Activated CD8-positive, alpha-beta memory T cell treated with anti-CD3 and anti-CD28 coated beads, Interleukin-2, amount 10 ng/mL, durations not matched to agents 7 days and 5 days (primary cell): ENCODE measurements at regions not wholly inside any gene's neighbourhood (a gene's known extent, or its start where the extent isn't known, plus 50 kb on each side); places are given as distances from the start of the nearest gene placed in this dataset.
"Not testable (repeated sequence)": the region's sequence is repeated elsewhere in the genome, so short reads cannot be mapped to it uniquely, and the experiment has no call there.

Source experiments
- ATAC-seq: fragments of 150-1000 bp; cut with Tn5 transposase; one replicate; pipeline ENCODE4 v1.10.0; 2021; ENCODE audit warnings: moderate library complexity
- CTCF ChIA-PET: fragments of 350-600 bp; sonication (Branson Sonifier 250); formaldehyde crosslinking; loops from one replicate; lab custom pipeline; 2021; ENCODE audit warnings: antibody characterized with exemption; lab: Charles Lee
- DNase-seq: peaks from one replicate; pipeline ENCODE4 v3.0.0-alpha.2; 2020
- H3K27ac Mint-ChIP-seq: one replicate; pipeline ENCODE4 v1.8.0; 2021; ENCODE audit warnings: mild to moderate bottlenecking, mixed read lengths
- H3K27me3 Mint-ChIP-seq: one replicate; pipeline ENCODE4 v1.8.0; 2021; ENCODE audit warnings: mixed read lengths
- H3K36me3 Mint-ChIP-seq: one replicate; pipeline ENCODE4 v1.8.0; 2021; ENCODE audit warnings: mild to moderate bottlenecking, mixed read lengths
- H3K4me1 Mint-ChIP-seq: one replicate; pipeline ENCODE4 v1.8.0; 2021; ENCODE audit warnings: mixed read lengths
- H3K4me3 Mint-ChIP-seq: one replicate; pipeline ENCODE4 v1.8.0; 2021; ENCODE audit warnings: mild to moderate bottlenecking, moderate library complexity, mixed read lengths
- H3K9me3 Mint-ChIP-seq: one replicate; pipeline ENCODE4 v1.8.0; 2022; ENCODE audit warnings: low read depth, mixed read lengths

- ATAC-seq (no peak), DNase-seq (no peak)
- Mint-ChIP-seq H3K27me3 (peaks cover 16% of the 10 kb centered on the region), H3K4me1 (peaks cover 3% of the 10 kb centered on the region), H3K36me3 (no peaks in the 10 kb centered on the region), H3K4me3 (no peak overlapping the region), H3K9me3 (peaks cover 4% of the 10 kb centered on the region), H3K27ac (no peak overlapping the region)
- CTCF ChIA-PET = no interaction called here
These were observed 150.6 kb downstream of the RHOU start for GRCh38 chr1:228885845-228886244.

- DNase-seq = no peak
- H3K4me3 Mint-ChIP-seq = no peak overlapping the region
- no peak overlapping the region for H3K27ac Mint-ChIP-seq
- CTCF ChIA-PET = interaction anchor here (0.9 kb wide), 1 partner anchor 17 kb away, joined by 3 read pairs; no protein-coding TSS in a partner anchor
- H3K36me3 Mint-ChIP-seq = no peaks in the 10 kb centered on the region
- peaks cover 4% of the 10 kb centered on the region for H3K9me3 Mint-ChIP-seq
- peaks cover 16% of the 10 kb centered on the region for H3K27me3 Mint-ChIP-seq
- no peak for ATAC-seq
- H3K4me1 Mint-ChIP-seq = peaks cover 3% of the 10 kb centered on the region
These were observed 151.8 kb downstream of the RHOU start for GRCh38 chr1:228887101-228887500.

DNA sequence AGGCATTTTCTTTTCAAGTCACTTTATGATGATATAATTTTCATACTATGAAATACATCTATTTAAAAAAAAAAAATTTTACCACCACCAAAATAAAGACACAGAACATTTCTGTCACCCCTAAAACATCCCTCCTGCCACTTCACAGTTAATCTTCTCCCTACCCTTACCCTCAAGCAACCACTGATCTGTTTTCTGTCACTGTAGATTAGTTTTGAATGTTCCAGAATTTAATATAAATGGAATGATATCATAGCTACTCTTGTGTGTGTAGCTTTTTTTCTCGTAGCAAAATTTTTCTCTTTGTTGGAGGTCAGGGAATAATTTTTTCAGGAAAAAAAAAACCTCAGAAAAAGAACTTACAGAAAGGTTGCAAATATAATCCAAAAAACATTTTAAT lies 152.7 kb downstream of the RHOU start:
- H3K9me3 Mint-ChIP-seq = peaks cover 4% of the 10 kb centered on the region
- no peak for DNase-seq
- ATAC-seq = no peak
- CTCF ChIA-PET = no interaction called here
- no peak overlapping the region for H3K27ac Mint-ChIP-seq
- peaks cover 3% of the 10 kb centered on the region for H3K4me1 Mint-ChIP-seq
- peaks cover 16% of the 10 kb centered on the region for H3K27me3 Mint-ChIP-seq
- H3K4me3 Mint-ChIP-seq = no peak overlapping the region
- no peaks in the 10 kb centered on the region for H3K36me3 Mint-ChIP-seq

GRCh38 chr1:228889289-228889688 lies 154.0 kb downstream of the RHOU start:
- H3K27ac Mint-ChIP-seq = no peak overlapping the region
- no peaks in the 10 kb centered on the region for H3K36me3 Mint-ChIP-seq
- ATAC-seq = no peak
- H3K4me1 Mint-ChIP-seq = peaks cover 3% of the 10 kb centered on the region
- peaks cover 2% of the 10 kb centered on the region for H3K9me3 Mint-ChIP-seq
- H3K27me3 Mint-ChIP-seq = peaks cover 19% of the 10 kb centered on the region
- no peak for DNase-seq
- CTCF ChIA-PET = no interaction called here
- H3K4me3 Mint-ChIP-seq = no peak overlapping the region

DNA sequence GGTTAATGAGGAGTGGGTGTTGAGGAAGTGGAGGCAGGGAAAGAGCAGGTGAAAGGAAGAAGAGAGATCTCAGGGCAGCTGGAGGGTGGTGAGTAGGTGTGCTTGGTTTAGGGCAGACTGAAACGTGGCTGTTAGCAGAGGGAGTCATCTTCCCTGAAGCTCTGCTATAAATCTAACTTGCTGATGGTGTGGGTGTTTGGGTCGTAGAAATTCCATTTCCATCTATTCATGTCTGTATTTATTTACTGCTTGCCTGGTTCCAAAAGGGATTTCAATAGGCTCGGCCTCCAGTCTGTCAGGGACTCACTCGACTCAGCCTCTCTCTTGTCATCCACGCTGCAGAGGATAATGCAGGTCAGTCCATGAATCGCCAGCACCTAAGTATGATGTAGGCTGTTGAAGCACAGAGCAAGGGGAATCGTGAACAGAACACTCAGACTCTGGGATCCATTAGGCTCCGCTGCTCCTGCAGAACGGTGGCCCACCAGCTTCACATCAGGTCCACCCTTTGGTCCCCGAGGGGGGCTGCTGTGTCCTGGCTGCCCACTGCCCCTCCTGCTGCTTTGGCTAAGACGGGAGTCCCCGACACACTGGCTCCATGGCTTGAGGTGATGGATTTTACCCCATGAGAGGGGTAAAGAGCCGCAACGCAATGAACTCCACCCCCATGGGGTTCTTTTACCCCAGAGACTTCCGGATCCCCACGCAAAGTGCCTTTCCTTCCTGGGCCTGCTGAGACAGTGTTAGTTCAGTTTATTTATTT lies 156.2 kb downstream of the RHOU start:
- no peaks in the 10 kb centered on the region for H3K36me3 Mint-ChIP-seq
- CTCF ChIA-PET = interaction anchor here (0.8 kb wide), 2 partner anchors 99 to 157 kb away, joined by 3 read pairs; no protein-coding TSS in a partner anchor
- no peaks in the 10 kb centered on the region for H3K9me3 Mint-ChIP-seq
- peaks cover 3% of the 10 kb centered on the region for H3K4me1 Mint-ChIP-seq
- DNase-seq = no peak
- peaks cover 19% of the 10 kb centered on the region for H3K27me3 Mint-ChIP-seq
- no peak overlapping the region for H3K27ac Mint-ChIP-seq
- H3K4me3 Mint-ChIP-seq = no peak overlapping the region
- no peak for ATAC-seq

DNA sequence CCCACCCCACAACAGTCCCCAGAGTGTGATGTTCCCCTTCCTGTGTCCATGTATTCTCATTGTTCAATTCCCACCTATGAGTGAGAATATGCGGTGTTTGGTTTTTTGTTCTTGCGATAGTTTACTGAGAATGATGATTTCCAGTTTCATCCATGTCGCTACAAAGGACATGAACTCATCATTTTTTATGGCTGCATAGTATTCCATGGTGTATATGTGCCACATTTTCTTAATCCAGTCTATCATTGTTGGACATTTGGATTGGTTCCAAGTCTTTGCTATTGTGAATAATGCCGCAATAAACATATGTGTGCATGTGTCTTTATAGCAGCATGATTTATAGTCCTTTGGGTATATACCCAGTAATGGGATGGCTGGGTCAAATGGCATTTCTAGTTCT lies 156.9 kb downstream of the RHOU start:
- ATAC-seq, H3K4me1 Mint-ChIP-seq, H3K4me3 Mint-ChIP-seq, DNase-seq, H3K36me3 Mint-ChIP-seq, CTCF ChIA-PET, H3K27ac Mint-ChIP-seq, H3K9me3 Mint-ChIP-seq: not testable (repeated sequence)
- peaks cover 16% of the 10 kb centered on the region for H3K27me3 Mint-ChIP-seq

DNA sequence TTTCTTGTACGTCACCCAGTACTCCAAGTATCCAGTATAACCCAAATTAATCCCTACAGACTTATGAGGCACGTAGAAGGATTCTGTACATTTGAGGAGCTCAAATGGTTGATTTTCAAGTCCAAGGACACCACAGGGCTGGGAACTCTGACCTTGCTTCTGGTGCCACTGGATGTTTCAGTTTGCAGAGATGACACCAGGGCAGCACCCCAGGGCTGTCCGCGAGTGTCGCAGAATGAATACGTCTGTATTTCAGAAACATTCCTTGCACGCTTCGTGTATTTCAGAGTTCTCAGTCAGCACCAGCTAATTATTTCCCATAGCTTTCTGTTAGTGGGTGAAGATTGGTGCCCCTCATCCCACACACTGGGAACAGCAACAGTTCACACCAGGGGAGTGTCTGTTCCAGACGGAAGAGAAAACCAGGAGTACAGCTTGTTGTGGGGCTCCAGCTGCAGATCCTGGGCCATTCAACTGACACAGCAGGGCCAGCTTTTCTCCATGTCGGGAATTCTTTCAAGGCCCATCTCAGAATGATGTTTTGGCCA lies 159.2 kb downstream of the RHOU start:
- H3K4me3 Mint-ChIP-seq = no peak overlapping the region
- CTCF ChIA-PET = no interaction called here
- ATAC-seq = no peak
- no peak overlapping the region for H3K27ac Mint-ChIP-seq
- H3K27me3 Mint-ChIP-seq = peaks cover 8% of the 10 kb centered on the region
- no peaks in the 10 kb centered on the region for H3K9me3 Mint-ChIP-seq
- no peak for DNase-seq
- H3K36me3 Mint-ChIP-seq = no peaks in the 10 kb centered on the region
- H3K4me1 Mint-ChIP-seq = no peaks in the 10 kb centered on the region

DNA sequence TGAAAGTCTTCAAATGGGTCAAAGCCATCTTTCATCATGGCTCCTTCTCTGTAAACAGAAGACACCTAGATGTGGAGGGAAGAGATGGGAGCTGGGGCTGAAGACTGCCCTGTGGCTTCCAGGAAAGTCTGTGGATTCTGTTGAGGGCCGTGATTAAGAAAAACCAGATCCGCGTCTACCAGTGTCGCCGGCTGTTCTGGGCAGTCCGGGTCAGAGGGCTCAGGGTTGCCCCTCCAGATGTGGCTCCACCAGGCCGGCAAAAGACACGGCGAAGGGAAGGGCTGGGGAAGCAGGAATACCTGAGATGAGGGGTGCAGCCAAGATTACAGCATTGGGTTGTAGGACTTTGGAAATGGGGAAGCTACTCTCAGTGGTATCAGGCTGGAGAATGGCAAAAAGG lies 162.6 kb downstream of the RHOU start:
- ATAC-seq (no peak), DNase-seq (no peak)
- no peaks in the 10 kb centered on the region for H3K9me3 Mint-ChIP-seq
- CTCF ChIA-PET = no interaction called here
- H3K4me1 Mint-ChIP-seq = no peaks in the 10 kb centered on the region
- H3K27me3 Mint-ChIP-seq = peaks cover 3% of the 10 kb centered on the region
- H3K36me3 Mint-ChIP-seq = no peaks in the 10 kb centered on the region
- H3K27ac Mint-ChIP-seq = no peak overlapping the region
- H3K4me3 Mint-ChIP-seq = no peak overlapping the region

- ATAC-seq (no peak), DNase-seq (no peak)
- Mint-ChIP-seq H3K27ac (no peak overlapping the region), H3K4me1 (no peaks in the 10 kb centered on the region), H3K36me3 (no peaks in the 10 kb centered on the region), H3K9me3 (no peaks in the 10 kb centered on the region), H3K27me3 (peaks cover 3% of the 10 kb centered on the region), H3K4me3 (no peak overlapping the region)
- CTCF ChIA-PET = no interaction called here
These were observed 163.3 kb downstream of the RHOU start for GRCh38 chr1:228898582-228898992.

DNA sequence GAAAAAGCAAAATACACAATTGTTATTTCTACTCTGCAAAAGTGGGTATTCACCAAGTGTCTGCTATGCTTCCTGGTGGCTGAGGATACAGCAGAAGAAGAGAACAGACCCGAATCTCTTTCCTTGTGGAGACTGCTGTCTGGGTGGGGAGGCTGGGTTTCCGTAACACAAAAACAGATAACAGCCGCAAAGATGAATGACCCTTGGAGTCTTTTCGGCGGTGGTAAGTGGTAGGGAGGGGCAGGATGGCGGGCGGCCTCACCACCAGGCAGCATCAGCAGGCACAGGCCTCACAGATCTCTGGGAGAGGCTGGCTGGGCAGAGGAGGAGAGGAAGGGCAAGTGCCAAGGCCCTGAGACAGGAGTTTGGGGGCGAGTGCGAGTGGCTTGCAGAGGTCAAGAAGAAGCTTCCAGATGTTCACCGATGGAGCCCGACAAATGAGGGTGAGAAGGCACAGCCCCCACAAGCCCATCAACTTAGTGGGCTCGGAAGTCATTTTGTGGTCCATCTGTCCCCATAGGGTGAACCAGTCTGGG lies 164.2 kb downstream of the RHOU start:
- Mint-ChIP-seq H3K27me3 (peaks cover 1% of the 10 kb centered on the region), H3K36me3 (no peaks in the 10 kb centered on the region), H3K9me3 (no peaks in the 10 kb centered on the region), H3K4me3 (no peak overlapping the region), H3K4me1 (no peaks in the 10 kb centered on the region), H3K27ac (no peak overlapping the region)
- DNase-seq = no peak
- CTCF ChIA-PET = no interaction called here
- ATAC-seq = no peak

- no peak overlapping the region for H3K4me3 Mint-ChIP-seq
- no peaks in the 10 kb centered on the region for H3K4me1 Mint-ChIP-seq
- no peaks in the 10 kb centered on the region for H3K9me3 Mint-ChIP-seq
- ATAC-seq = no peak
- peaks cover 5% of the 10 kb centered on the region for H3K27me3 Mint-ChIP-seq
- no peak for DNase-seq
- CTCF ChIA-PET = no interaction called here
- no peak overlapping the region for H3K27ac Mint-ChIP-seq
- H3K36me3 Mint-ChIP-seq = no peaks in the 10 kb centered on the region
These were observed 165.0 kb downstream of the RHOU start for GRCh38 chr1:228900099-228900885.

DNA sequence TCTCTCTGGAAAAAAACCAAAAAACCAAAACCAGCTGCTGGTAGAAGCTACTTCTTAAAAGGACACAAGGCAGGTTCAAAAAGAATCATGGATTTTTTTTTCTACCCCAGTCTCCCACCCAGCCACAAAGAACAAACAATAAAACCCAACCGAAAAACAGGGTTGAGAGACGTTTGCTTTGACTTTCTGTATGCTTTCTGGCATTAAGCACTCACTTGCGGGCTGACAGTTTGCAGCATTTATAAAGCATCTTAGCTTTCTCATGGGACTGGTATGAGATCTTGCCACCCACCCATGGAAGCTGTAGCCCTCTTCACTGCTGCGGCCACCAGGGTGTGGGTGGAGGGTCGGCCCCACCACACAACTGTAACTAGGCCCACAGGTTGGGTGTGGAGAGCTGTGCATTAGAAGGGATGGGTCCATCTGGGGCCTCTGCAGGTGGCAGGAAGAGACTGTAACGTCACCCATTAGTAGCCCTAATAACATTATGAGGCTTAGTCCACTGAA lies 165.7 kb downstream of the RHOU start:
- CTCF ChIA-PET = no interaction called here
- H3K9me3 Mint-ChIP-seq = no peaks in the 10 kb centered on the region
- ATAC-seq = no peak
- no peak for DNase-seq
- no peak overlapping the region for H3K4me3 Mint-ChIP-seq
- H3K4me1 Mint-ChIP-seq = no peaks in the 10 kb centered on the region
- H3K36me3 Mint-ChIP-seq = no peaks in the 10 kb centered on the region
- no peak overlapping the region for H3K27ac Mint-ChIP-seq
- peaks cover 5% of the 10 kb centered on the region for H3K27me3 Mint-ChIP-seq

- Mint-ChIP-seq H3K36me3 (no peaks in the 10 kb centered on the region), H3K9me3 (no peaks in the 10 kb centered on the region), H3K4me3 (no peak overlapping the region), H3K27ac (no peak overlapping the region), H3K4me1 (no peaks in the 10 kb centered on the region), H3K27me3 (peaks cover 5% of the 10 kb centered on the region)
- DNase-seq (no peak), ATAC-seq (no peak)
- CTCF ChIA-PET = no interaction called here
These were observed 166.8 kb downstream of the RHOU start for GRCh38 chr1:228901936-228902681.
